Psoas muscle (tissue), 7 donors: ENCODE measurements at regions not wholly inside any gene's neighbourhood (a gene's known extent, or its start where the extent isn't known, plus 50 kb on each side); places are given as distances from the start of the nearest gene placed in this dataset.

Source experiments
- ATAC-seq, 4 donors: fragments of 200-7000 bp; cut with Tn5 transposase; one replicate each; pipeline ENCODE4 v1.9.1; 2020; ENCODE audit warnings: moderate library complexity in 3 of 4, mild to moderate bottlenecking in 2 of 4
- DNase-seq, 2 donors: peaks; one replicate each; pipeline ENCODE4 v3.0.0-alpha.2; 2020
- H3K27ac ChIP-seq: fragments of 200-600 bp; one replicate; pipeline ENCODE4 v1.8.0; 2022
- H3K27me3 ChIP-seq, 3 donors: fragments of 200-600 bp in 1 of 3; one replicate each; pipeline versions ENCODE4 v1.6.1 to v1.8.0; 2013 to 2022; ENCODE audit warnings: low read length in 2 of 3, mild to moderate bottlenecking in 2 of 3, moderate library complexity in 1 of 3; ENCODE audit not compliant: insufficient read depth in 3 of 3
- H3K36me3 ChIP-seq, 2 donors: fragments of 200-600 bp in 1 of 2; one replicate each; pipeline versions ENCODE4 v1.6.1 to v1.8.0; 2013 to 2022; ENCODE audit warnings: low read depth in 1 of 2, mild to moderate bottlenecking in 1 of 2, moderate library complexity in 1 of 2; ENCODE audit not compliant: insufficient read depth in 1 of 2
- H3K4me1 ChIP-seq: fragments of 200-600 bp; one replicate; pipeline ENCODE4 v1.8.0; 2022
- H3K4me3 ChIP-seq: fragments of 200-600 bp; one replicate; pipeline ENCODE4 v1.8.0; 2022; ENCODE audit warnings: mild to moderate bottlenecking
- H3K9me3 ChIP-seq: fragments of 200-600 bp; one replicate; pipeline ENCODE4 v1.8.0; 2022
- CTCF ChIP-seq: fragments of 200-600 bp; IDR thresholded peaks from one replicate; pipeline ENCODE4 v1.8.0; 2022; ENCODE audit warnings: antibody characterized with exemption
- WGBS, 3 donors: extraction: QIAGEN DNeasy Blood & Tissue Kit; methylation state at CpG; one replicate each; pipeline versions ENCODE4 v1.1.6 to v1.1.7; 2013; 5-methylcytosine and 5-hydroxymethylcytosine counted together
- intact Hi-C, 2 donors: fragments of 100-400 bp; cut with DNase I; formaldehyde crosslinking; loops; one replicate each; pipeline versions ENCODE4 v1.11.0 to v1.14.2; 2022
- donor health status: healthy with polysubstance abuse.
- donor health status: DM: no; HTN: no; CAD: no; lungs with moderate emphysema.
- donor health status: Bipolar disorder and iron deficiency.
- donor health status: healthy.
- donor health status: DM: yes; HTN: yes; CAD: no.
- donor health status: DM: no; HTN: no; CAD: no.
- donor health status: DM: yes; HTN: yes; CAD: no.

GRCh38 chr4:107197121-107197520 is 161.0 kb upstream of the DKK2 start:
- Histone ChIP-seq H3K9me3 (no peaks in the 10 kb centered on the region), H3K36me3 (no peaks in the 10 kb centered on the region), H3K27me3 (no peaks in the 10 kb centered on the region), H3K4me3 (no peak overlapping the region), H3K27ac (no peak overlapping the region), H3K4me1 (no peaks in the 10 kb centered on the region)
- ATAC-seq (no peak), DNase-seq (no peak)
- 85 to 87% (median 86%) methylated on average over 4 of the region's 4 CpGs for WGBS, 3 donors
- intact Hi-C loops = loop anchor here in 1 of 2 donors (2.0 kb wide), 1 partner anchor 62 kb away; no protein-coding TSS in a partner anchor
- TF ChIP-seq CTCF = no peak

GRCh38 chr4:107196312-107196711 is 160.2 kb upstream of the DKK2 start:
- TF ChIP-seq CTCF = no peak
- WGBS, 3 donors = 82 to 85% (median 82%) methylated on average over 2 of the region's 2 CpGs
- intact Hi-C loops = loop anchor here in 1 of 2 donors (2.0 kb wide), 1 partner anchor 62 kb away; no protein-coding TSS in a partner anchor
- Histone ChIP-seq H3K27me3 (no peaks in the 10 kb centered on the region), H3K36me3 (no peaks in the 10 kb centered on the region), H3K9me3 (no peaks in the 10 kb centered on the region), H3K4me1 (no peaks in the 10 kb centered on the region), H3K4me3 (no peak overlapping the region), H3K27ac (no peak overlapping the region)
- ATAC-seq (no peak), DNase-seq (no peak)

GRCh38 chr4:107194005-107194404 is 157.9 kb upstream of the DKK2 start:
- ATAC-seq = no peak
- no peak overlapping the region for H3K4me3 ChIP-seq
- intact Hi-C loops = no loop called here
- no peak for TF ChIP-seq CTCF
- H3K36me3 ChIP-seq = no peaks in the 10 kb centered on the region
- no peak for DNase-seq
- 71 to 76% (median 72%) methylated on average over 4 of the region's 4 CpGs for WGBS, 3 donors
- H3K9me3 ChIP-seq = no peaks in the 10 kb centered on the region
- H3K27ac ChIP-seq = no peak overlapping the region
- H3K27me3 ChIP-seq = no peaks in the 10 kb centered on the region
- H3K4me1 ChIP-seq = no peaks in the 10 kb centered on the region

GRCh38 chr4:107192601-107193000 is 156.5 kb upstream of the DKK2 start:
- no peak for DNase-seq
- no peak for TF ChIP-seq CTCF
- ATAC-seq = no peak
- no peaks in the 10 kb centered on the region for H3K9me3 ChIP-seq
- no peak overlapping the region for H3K27ac ChIP-seq
- H3K36me3 ChIP-seq = no peaks in the 10 kb centered on the region
- no peaks in the 10 kb centered on the region for H3K4me1 ChIP-seq
- H3K27me3 ChIP-seq = no peaks in the 10 kb centered on the region
- 85 to 86% (median 86%) methylated on average over 6 of the region's 6 CpGs for WGBS, 3 donors
- intact Hi-C loops = no loop called here
- no peak overlapping the region for H3K4me3 ChIP-seq

- intact Hi-C loops = no loop called here
- no peak for TF ChIP-seq CTCF
- Histone ChIP-seq H3K27me3 (no peaks in the 10 kb centered on the region), H3K36me3 (no peaks in the 10 kb centered on the region), H3K4me3 (no peak overlapping the region), H3K27ac (no peak overlapping the region), H3K9me3 (no peaks in the 10 kb centered on the region), H3K4me1 (no peaks in the 10 kb centered on the region)
- 78 to 81% (median 80%) methylated on average over 2 of the region's 2 CpGs for WGBS, 3 donors
- ATAC-seq (no peak), DNase-seq (no peak)
These were observed 151.0 kb upstream of the DKK2 start for GRCh38 chr4:107187091-107187490.
